ENCODE measurements at regions not wholly inside any gene's neighbourhood (a gene's known extent, or its start where the extent isn't known, plus 50 kb on each side); places are given as distances from the start of the nearest gene placed in this dataset.

GRCh38 chr2:18804536-18804935 lies 215.2 kb upstream of the NT5C1B start:
- ChIA-PET CTCF (ENCODE audit: low intra/inter-chr PET ratio) (no interaction called here), POLR2A (no interaction called here)
- in situ Hi-C loops (cut with MboI) (no loop called here), intact Hi-C loops (cut with micrococcal nuclease) (no loop called here)
- Histone ChIP-seq H3K9me3 (replicated peaks; ENCODE audit: control insufficient read depth, insufficient read depth, low read depth, low read length) (0 out of 2 replicates have a peak, but pooled peaks cover 2% of the 10 kb centered on the region), H3K4me1 (replicated peaks in 1 of 2; ENCODE audit: control insufficient read depth in 2 of 2, insufficient read depth in 2 of 2, low read length in 2 of 2) (no peaks in the 10 kb centered on the region), H3K27ac (ENCODE audit: extremely low read depth, low read depth, low read length) (no peak overlapping the region), H3K27me3 (ENCODE audit: control insufficient read depth in 2 of 2, insufficient read depth in 2 of 2, low read length in 2 of 2) (no peaks in the 10 kb centered on the region), H3K9me1 (ENCODE audit: control insufficient read depth, insufficient read depth, low read length) (no peaks in the 10 kb centered on the region), H2AFZ (ENCODE audit: low read depth, low read length) (no peak overlapping the region), H3K4me2 (ENCODE audit: insufficient read depth, low read length) (no peak overlapping the region), H4K20me1 (replicated peaks; ENCODE audit: control insufficient read depth, insufficient read depth, low read length) (no peaks in the 10 kb centered on the region), H3K4me3 (no peak overlapping the region), H3K9ac (ENCODE audit: insufficient read depth in 1 of 2, low read depth in 2 of 2, low read length in 2 of 2) (no peak overlapping the region), H3K36me3 (ENCODE audit: control insufficient read depth, insufficient read depth, low read length) (no peaks in the 10 kb centered on the region), H3K79me2 (ENCODE audit: control insufficient read depth, insufficient read depth, low read length) (no peaks in the 10 kb centered on the region)
- WGBS (ENCODE audit: insufficient coverage, low coverage, missing lambda C conversion rate): 0% methylated on average over 1 of the region's 1 CpG
- no TSS peak for BruUV-seq (replicated peaks)
- DNase-seq (ENCODE audit: extremely low read depth in 1 of 4, low spot score in 3 of 4) (no peak), ATAC-seq (no peak), FAIRE-seq (no peak)
- TF ChIP-seq MYBL2 (IDR thresholded peaks at IDR 0.05; ENCODE audit: low read depth): no peak
- no peak for TF ChIP-seq MYBL2 (CRISPR knock-in tag; IDR thresholded peaks at IDR 0.05; ENCODE audit: borderline replicate concordance)
- TF ChIP-seq FOXJ2 (tag; IDR thresholded peaks at IDR 0.05): no peak
- TF ChIP-seq, protein P1, sequence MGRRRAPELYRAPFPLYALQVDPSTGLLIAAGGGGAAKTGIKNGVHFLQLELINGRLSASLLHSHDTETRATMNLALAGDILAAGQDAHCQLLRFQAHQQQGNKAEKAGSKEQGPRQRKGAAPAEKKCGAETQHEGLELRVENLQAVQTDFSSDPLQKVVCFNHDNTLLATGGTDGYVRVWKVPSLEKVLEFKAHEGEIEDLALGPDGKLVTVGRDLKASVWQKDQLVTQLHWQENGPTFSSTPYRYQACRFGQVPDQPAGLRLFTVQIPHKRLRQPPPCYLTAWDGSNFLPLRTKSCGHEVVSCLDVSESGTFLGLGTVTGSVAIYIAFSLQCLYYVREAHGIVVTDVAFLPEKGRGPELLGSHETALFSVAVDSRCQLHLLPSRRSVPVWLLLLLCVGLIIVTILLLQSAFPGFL (CRISPR knock-in tag; IDR thresholded peaks at IDR 0.05): no peak
- TF ChIP-seq CBX3 (IDR thresholded peaks at IDR 0.05; ENCODE audit: borderline replicate concordance in 1 of 2, low read length in 2 of 2): no peak
- TF ChIP-seq ARNT (IDR thresholded peaks at IDR 0.05): no peak
- TF ChIP-seq NFE2 (IDR thresholded peaks at IDR 0.05; ENCODE audit: low read depth): no peak
- no peak for TF ChIP-seq ZNF444 (CRISPR knock-in tag; IDR thresholded peaks at IDR 0.05)
- TF ChIP-seq ZNF586 (CRISPR knock-in tag; conservative IDR thresholded peaks at IDR 0.05): no peak
